Head of caudate nucleus (tissue), 42 donors: ENCODE measurements at regions not wholly inside any gene's neighbourhood (a gene's known extent, or its start where the extent isn't known, plus 50 kb on each side); places are given as distances from the start of the nearest gene placed in this dataset.

ENCODE experiments used
- DNase-seq, 42 donors: peaks; one replicate each; pipeline versions ENCODE4 v3.0.0 to v3.0.0-alpha.2; 2020 to 2021; ENCODE audit warnings: mixed read lengths in 7 of 42
- intact Hi-C: fragments of 100-400 bp; cut with DNase I; formaldehyde crosslinking; loops from one replicate; pipeline ENCODE4 v1.15.0; 2022

DNA sequence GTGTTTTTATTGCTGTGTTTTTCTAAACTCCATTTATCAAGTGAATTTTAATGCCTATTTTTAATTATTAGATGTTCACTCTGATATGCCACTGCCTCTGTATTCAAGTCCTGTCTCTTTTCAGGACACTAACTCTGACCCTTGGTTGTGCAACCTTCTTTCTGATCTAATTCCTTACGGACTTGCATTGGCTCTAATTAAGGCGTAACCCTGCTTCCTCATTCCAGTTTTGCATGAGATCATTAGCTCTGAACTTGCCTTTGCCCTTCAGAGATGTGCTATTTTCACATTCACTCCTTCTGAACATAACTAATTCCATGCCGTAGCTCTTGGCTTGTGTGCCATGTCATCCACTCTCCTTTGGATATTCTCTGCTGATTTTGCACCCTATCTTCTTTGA, 162.5 kb upstream of the TMEFF2 start:
- intact Hi-C loops: no loop called here
- no peak for DNase-seq

DNA sequence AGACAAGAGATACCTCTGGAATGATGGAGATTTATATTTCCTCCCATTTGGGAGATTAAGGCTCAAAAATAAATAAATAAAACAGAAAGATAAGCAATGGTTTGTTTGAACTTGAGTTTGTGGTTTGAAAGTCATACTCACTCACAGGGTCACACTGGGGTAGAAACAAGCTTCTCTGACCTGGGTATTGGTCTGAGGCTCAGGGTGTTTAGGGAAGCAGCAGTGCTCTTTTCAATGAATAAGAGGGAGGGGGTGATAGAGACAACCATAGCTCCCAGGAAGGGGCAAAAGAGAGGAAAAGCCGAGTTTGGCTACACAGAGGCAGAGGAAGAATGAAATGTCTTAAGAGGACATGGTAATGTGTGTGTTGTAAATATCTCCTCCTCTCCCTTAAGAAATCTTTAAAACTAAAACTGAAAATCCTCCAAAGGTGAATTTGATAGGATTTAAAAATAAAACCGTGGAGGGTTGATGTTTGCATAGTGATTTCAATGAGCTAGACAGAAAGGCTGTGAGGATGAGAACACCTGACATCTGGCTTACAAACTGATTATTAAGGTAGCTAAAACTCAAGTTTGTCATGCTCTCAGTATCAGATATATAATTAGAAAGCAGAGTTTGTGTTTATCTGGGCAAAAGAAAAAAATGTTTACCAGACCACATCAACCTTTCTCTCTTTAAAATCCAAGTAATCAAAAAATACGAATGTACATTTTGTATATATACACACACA, 159.9 kb upstream of the TMEFF2 start:
- intact Hi-C loops: no loop called here
- DNase-seq: no peak

DNA sequence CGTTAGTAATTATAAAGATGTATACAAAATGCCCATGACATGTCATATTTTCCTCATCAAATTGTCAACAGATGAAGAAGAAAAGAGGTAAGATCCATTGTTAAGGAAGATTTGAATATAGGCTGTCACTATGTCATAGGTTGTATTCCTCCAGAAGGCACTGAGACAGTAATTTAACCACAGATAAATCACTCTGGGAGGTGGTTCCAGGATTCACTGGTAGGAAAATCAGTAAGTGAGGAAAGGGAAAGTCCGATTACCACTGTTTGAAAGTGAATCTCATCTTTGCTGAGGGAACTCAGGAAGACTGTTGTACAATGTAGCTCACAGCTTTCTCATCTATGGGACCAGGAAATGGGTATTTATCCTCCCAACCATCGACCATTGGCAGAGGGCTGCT, 152.8 kb upstream of the TMEFF2 start:
- DNase-seq: no peak
- intact Hi-C loops: no loop called here

DNA sequence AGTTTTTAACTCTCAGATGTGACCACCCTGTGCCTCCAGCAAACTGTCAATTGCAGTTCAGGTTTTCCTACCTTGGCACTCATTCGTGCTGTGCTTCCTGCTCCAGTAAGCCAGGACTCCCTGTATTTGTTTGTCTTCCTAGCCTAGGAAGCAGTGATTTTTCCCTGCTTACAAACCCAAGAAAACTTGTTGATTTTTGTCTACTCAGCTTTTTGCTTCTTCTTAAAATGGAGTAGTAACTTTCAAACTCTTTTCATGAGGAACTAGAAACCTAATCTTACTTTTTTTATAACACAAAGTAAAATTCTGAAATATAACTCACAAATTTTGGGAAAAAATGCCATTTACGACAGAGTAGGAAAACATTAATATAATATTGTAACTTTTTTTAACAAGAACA, 150.6 kb upstream of the TMEFF2 start:
- no peak for DNase-seq
- intact Hi-C loops: no loop called here

DNA sequence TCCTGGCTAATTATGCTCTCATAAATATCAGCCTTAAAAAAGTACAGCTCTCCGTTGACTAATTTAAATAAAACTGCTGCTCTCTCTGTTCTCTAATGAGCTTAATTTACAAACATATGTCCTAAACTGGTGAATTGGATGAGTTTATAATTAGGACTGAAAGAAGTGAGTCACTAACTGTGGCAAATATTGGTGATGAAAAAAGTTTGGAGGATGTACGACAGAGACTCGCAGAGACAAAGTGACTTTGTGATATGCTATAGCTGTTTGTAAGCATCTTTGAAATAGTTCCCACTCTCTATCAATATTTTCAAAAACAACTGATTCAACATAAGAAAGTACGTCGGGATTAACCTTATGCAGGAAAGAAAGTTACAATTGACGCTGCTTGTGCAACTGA, 138.9 kb upstream of the TMEFF2 start:
- no peak for DNase-seq
- intact Hi-C loops: no loop called here

DNA sequence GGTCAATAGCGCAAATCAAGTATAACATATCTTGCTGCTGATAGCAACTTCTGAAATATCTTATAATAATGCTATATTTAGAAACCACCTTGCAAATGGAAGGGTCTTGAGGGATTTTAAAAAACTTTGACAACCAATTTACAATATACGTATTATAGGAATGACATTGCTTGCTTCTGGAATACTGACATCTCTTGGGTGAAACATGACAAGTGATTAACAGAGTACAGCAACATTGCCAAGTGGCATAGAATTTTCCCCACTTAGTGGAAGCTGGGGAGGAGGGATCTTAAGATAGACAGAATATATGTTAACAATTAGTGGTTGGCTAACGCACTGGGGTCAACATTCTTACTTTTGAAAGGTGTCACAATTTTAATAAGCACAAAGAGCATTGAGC, 133.6 kb upstream of the TMEFF2 start:
- intact Hi-C loops: no loop called here

DNA sequence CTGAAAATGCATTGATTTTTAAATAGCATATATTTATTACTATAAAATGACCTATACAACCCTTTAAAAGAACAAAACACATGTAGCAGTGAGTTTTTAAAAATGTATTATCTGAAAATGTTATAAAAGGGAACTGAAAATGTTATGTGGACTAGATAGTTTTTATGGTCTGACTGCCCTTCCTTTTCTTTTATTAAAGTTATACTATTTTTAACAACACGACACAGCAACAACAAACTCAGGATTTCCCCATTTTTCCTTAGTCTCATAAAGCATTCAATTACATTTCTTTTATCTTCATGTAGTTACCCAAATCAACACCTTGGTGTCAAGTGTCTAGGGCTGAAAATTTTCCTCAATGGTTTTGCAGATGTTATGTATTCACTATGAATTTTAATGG, 132.8 kb upstream of the TMEFF2 start:
- intact Hi-C loops: no loop called here
- no peak for DNase-seq

More for the DNA sequence above, 133.6 kb upstream of the TMEFF2 start:
- DNase-seq: no peak

DNA sequence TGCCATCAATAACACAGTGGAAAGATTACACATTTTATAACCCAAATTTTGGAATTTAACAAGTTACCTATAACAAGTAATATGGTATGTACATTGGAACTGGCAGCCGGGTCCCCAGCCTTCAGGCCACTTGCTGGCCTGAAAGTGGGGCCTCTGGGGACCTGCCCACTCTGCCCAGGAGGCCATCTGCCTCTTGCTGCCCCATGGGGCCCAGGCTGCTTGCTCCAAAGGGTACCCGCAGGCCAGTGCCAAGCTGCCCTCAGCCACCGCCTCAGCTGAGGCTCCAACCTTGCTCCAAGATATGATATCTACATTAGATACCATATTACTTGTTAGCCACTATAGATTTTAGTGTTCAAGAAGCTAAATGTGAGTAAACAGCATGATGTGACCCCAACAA, 120.8 kb upstream of the TMEFF2 start:
- no peak for DNase-seq
- intact Hi-C loops: no loop called here

DNA sequence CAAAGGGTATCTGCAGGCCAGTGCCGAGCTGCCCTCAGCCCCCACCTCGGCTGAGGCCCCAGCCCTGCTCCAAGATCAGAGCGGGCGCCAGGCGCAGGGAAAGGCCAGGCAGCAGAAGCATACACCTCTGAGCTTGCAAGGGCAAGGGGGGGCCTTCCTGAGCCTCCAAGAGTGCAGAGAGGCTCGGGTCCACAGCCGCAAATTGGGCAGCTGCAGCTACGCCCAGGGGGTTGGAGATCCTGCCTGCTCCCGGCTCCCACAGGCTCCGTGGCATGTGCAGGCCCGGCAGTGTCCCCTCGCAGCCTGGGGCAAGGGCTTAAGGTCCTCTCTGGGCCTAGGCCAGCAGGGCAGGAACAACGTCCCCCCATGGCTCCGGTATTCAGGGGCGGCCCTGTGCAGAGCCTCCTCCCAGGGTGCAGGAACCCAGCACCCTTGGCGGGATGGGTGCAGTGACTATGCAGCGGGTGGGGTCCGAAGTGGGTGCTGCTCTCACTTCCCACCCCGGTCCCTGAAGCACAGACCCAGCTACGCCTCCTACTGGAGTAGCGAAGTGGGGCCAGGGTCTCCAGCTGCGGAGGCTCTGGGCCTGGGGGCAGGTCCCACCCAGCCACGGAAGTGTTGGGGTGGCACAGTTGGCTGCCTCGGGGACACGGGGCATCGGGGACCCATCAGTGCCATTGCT, 120.2 kb upstream of the TMEFF2 start:
- intact Hi-C loops: no loop called here
- DNase-seq: no peak

DNA sequence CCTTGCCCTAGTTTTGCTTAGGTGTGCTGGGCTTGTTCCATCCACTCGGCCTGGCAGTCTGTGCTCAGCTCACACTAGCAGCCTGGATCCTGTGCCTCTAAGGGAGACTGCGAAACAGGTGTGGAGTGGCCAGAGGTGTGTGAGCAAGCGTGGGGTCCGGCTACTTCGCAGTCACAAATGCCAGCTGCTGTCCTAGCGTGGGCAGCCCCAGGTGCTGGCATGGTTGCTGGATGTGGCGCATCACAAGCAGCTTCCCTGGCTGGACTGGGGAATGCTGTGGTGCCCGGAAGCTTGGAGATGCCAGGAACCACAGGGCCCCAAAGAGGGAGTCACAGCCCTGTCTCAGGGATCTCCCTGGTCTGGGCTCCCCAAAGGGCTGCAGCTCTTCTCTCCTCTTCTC, 119.0 kb upstream of the TMEFF2 start:
- intact Hi-C loops: no loop called here
- no peak for DNase-seq

DNA sequence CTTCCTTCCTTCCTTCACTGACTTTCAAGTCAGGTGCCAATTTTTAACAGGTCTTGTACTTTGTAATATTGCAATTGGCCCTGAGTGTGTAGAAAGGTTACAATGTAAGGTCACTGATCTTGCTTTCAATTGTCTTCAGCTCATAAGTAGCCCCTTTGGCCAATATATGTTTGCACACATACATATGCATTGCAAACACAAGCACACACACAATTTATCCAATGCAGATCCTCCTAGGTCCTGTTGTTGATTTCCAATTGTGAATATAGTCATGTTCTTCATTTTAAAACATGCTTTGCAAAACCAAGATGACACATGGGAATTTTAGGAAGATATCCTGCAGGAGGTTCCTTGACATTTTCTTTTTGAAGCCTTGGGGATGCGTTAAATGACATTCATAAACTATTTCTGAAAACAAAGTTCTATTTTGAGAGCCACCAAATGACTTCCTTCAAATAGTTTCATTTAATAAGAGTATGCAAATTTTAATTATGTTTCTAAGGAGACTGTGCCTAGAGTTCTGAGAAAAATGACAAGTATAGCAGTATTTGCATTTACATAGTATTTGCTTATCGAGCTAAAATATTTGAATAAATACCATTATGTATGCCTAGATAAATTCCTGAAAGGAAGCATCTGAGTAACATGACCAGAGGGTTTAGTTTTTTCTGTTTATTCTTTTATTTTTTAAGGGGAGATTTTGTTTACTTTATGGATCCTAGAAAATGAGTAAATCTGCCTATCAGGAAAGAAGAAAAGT, 117.1 kb upstream of the TMEFF2 start:
- intact Hi-C loops: no loop called here
- no peak for DNase-seq

DNA sequence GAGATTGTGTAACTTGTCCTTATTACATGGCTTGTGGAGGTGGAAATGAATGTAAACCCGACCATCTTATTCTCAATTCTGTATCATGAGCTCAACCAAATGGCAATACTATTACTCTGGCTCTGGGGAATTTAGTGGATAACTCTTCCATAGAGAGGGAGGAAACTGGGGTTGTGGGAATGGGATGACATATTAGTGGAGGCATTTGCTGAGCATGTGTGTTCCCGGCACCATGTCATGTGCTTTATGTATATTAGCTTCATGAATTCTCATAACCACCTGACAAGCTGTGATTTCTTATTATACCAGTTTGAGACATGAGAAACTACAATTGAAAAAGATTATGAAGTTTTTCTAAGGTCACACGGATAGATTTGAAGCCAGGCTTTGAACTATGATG, 112.8 kb upstream of the TMEFF2 start:
- DNase-seq: no peak
- intact Hi-C loops: no loop called here

DNA sequence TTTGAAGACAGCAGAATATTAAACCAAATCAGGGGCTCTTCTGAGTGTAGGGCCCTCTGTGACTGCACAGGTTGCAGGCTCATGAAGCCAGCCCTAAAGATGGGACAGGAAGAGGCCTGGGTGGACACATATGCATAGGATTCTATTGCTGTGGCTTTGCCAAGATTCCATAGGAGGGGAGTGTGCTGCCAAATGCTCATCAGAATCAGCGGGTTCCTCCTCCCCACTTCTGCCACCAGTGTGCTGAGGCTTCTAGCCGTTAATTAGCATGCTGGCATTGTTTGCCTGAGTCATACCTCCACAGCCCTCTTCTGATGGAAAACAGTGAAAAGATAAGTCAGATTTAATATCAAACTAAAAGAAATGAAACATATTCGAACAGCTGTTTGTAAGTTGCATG, 103.9 kb upstream of the TMEFF2 start:
- no peak for DNase-seq
- intact Hi-C loops: no loop called here

DNA sequence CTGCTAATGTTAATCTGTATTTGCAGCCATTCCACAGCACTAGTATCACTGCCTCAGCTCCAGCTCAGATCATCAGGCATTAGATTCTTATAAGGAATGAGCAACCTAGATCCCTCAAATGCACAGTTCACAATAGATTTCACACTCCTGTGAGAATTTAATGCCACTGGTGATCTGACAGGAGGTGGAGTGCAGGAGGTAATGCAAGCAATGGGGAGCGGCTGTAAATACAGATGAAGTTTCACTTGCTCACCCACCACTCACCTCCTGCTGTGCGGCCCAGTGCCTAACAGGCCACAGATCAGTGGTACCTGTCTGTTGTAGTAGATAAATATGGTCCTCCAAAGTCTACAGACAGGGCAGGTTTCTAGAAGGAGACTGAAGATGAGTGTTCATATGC, 97.7 kb upstream of the TMEFF2 start:
- intact Hi-C loops: no loop called here
- DNase-seq: no peak

DNA sequence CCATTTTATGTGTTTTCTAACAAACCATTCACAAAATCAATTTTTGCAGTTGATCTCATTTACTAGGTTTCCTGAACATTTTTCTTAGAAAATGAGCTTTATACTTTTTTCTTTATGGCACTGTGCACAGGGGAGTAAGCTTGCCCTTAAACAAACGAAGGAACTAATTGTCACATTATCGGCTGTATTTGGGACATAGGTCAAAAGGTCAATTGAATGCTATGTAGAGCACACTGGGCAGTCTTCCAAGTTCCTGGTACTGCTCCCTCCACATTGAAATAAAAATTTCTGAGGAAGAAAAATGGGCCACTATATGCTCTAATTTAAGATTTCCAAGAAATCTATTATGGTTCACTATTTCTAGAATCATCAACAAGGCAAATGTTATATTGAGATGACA, 93.6 kb upstream of the TMEFF2 start:
- intact Hi-C loops: loop anchor here (5.0 kb wide), 1 partner anchor 91 kb away; no protein-coding TSS in a partner anchor
- no peak for DNase-seq

DNA sequence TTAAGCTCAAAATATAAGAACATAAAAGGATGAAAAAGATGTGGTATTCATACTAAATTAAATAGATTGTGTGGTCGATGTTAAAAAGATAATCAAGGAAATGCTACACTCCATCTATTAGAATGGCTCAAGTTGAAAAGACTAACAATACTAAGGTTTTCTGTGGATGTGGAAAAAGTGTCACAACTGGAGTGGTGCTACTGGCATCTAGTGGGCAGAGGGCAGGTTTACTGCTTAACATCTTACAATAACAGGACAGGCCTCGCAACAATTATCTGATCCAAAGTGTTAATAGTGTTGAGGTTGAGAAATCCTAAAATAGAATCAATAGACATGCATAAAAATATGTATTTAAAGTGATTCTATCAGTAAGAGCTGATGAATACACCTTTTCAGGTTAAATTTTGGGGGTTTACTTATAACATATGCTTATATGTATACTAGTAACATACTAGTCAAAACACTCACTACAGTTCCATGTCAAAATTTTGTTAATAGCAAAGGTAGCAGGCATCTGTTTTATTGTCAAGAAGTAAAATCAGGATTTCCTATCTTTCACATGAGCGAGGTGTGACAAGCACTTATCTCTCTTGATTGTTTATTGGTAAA, 91.5 kb upstream of the TMEFF2 start:
- peak in 34 of 42 donors; percentile 6 to 81 (median 49) for DNase-seq
- intact Hi-C loops: loop anchor here (5.0 kb wide), 1 partner anchor 89 kb away; no protein-coding TSS in a partner anchor

DNA sequence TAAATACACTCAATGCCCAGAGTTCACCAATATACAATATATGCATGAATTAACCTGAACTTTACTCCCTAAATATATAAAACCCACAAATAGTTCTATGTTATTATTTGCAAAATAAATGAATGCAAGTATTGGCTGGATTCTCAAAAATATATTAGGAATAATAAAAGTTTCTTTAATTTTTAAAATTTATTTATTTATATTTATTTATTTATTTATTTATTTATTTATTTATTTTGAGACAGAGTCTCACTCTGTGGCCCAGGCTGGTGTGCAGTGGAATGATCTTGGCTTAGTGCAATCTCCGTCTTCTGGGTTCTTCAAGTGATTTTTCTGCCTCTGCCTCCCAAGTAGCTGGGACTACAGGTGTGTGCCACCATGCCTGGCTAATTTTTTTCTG, 88.7 kb upstream of the TMEFF2 start:
- intact Hi-C loops: no loop called here
- DNase-seq: no peak

DNA sequence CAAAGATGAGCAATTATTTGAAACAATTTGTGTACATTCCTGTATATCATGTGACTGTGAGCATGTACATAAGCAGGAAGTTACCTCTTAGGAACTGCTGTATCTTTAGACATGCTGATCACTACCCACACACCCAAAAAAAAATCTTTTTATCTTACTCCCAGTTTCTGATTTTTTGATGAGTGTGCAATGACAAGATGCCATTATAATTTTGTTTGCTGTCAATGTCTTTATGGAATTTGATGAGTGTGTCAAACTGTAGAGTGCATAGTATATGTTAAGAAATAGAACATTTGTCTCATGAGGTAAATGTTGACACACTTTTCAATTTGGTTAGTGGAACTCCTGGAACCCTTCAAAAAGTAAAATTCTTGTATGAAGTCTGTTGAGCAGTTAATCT, 84.0 kb upstream of the TMEFF2 start:
- intact Hi-C loops: no loop called here
- no peak for DNase-seq

DNA sequence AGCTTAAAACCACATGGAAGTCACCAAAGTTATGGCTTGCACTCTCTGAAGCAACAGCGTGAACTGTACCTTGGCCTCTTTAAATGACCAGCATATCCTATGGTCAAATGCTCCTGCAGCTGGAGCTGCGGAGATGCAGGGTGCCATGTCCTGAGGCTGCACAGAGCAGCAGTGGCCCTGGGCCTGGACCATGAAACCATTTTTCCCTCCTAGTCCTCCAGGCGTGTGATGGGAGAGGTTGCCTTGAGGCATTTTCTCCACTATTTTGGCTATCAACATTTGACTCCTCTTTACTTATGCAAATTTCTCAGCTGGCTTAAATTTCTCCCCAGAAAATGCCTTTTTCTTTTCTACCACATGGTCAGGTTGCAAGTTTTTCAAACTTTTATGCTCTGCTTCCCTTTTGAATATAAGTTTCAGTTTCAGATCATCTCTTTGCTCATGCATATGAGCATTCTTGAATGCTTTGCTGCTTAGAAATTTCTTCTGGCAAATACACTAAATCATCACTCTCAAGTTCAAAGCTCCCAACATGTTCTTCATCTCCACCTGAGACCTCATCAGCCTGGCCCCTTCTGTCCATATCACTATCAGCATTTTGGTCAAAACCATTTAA, 82.9 kb upstream of the TMEFF2 start:
- intact Hi-C loops: no loop called here
- no peak for DNase-seq

DNA sequence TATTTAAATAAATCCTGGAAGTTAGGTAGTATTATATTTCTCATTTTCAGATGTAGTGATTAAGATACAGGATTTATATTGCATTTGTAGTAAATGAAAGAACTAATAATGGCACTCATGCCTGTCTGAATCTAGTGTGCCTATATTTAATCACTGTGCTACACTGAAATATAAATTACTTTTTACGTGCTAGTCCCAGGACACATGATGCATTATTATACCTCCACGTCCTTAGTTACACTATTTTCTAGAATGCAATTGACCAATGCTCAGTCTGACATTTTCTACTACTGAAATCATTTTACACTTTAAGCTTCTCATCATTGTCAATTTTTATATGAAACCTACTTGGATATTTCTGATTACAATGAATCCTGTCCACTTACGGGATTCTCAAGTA, 80.9 kb upstream of the TMEFF2 start:
- intact Hi-C loops: no loop called here

More for the DNA sequence above, 80.9 kb upstream of the TMEFF2 start:
- no peak for DNase-seq
